ENCODE measurements at regions not wholly inside any gene's neighbourhood (a gene's known extent, or its start where the extent isn't known, plus 50 kb on each side); places are given as distances from the start of the nearest gene placed in this dataset.

DNA sequence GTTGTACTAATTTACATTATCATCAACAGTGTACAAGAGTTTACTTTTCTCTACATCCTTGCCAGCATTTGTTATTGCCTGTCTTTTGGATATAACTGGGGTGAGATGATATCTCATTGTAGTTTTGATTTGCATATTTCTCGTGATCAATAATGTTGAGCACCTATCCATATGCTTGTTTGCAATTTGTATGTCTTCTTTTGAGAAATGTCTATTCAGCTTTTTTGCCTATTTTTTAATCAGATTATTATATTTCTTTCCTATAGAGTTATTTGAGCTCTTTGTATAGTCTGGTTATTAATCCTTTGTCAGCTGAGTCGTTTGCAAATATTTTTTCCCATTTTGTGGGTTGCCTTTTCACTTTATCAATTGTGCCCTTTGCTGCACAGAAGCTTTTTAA lies 540.8 kb upstream of the SGO1 start:
- TF ChIP-seq ZC3H10 (CRISPR knock-in tag; IDR thresholded peaks at IDR 0.05) (no peak), ESRRG (CRISPR knock-in tag; IDR thresholded peaks at IDR 0.05) (no peak), RARB (CRISPR knock-in tag; IDR thresholded peaks at IDR 0.05) (no peak), ZNF565 (CRISPR knock-in tag; conservative IDR thresholded peaks at IDR 0.05; ENCODE audit: low read depth) (no peak), TCF4 (CRISPR knock-in tag; IDR thresholded peaks at IDR 0.05; ENCODE audit: borderline replicate concordance) (no peak), ZNF70 (CRISPR knock-in tag; IDR thresholded peaks at IDR 0.05) (no peak), TOX (CRISPR knock-in tag; IDR thresholded peaks at IDR 0.05; ENCODE audit: borderline replicate concordance) (no peak), PPARA (CRISPR knock-in tag; IDR thresholded peaks at IDR 0.05; ENCODE audit: borderline replicate concordance) (no peak), ZNF8 (CRISPR knock-in tag; IDR thresholded peaks at IDR 0.05) (no peak)
- TF ChIP-seq, protein P1, sequence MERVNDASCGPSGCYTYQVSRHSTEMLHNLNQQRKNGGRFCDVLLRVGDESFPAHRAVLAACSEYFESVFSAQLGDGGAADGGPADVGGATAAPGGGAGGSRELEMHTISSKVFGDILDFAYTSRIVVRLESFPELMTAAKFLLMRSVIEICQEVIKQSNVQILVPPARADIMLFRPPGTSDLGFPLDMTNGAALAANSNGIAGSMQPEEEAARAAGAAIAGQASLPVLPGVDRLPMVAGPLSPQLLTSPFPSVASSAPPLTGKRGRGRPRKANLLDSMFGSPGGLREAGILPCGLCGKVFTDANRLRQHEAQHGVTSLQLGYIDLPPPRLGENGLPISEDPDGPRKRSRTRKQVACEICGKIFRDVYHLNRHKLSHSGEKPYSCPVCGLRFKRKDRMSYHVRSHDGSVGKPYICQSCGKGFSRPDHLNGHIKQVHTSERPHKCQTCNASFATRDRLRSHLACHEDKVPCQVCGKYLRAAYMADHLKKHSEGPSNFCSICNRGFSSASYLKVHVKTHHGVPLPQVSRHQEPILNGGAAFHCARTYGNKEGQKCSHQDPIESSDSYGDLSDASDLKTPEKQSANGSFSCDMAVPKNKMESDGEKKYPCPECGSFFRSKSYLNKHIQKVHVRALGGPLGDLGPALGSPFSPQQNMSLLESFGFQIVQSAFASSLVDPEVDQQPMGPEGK (CRISPR knock-in tag; IDR thresholded peaks at IDR 0.05; ENCODE audit: borderline replicate concordance), result no peak
- TF ChIP-seq, protein P2, sequence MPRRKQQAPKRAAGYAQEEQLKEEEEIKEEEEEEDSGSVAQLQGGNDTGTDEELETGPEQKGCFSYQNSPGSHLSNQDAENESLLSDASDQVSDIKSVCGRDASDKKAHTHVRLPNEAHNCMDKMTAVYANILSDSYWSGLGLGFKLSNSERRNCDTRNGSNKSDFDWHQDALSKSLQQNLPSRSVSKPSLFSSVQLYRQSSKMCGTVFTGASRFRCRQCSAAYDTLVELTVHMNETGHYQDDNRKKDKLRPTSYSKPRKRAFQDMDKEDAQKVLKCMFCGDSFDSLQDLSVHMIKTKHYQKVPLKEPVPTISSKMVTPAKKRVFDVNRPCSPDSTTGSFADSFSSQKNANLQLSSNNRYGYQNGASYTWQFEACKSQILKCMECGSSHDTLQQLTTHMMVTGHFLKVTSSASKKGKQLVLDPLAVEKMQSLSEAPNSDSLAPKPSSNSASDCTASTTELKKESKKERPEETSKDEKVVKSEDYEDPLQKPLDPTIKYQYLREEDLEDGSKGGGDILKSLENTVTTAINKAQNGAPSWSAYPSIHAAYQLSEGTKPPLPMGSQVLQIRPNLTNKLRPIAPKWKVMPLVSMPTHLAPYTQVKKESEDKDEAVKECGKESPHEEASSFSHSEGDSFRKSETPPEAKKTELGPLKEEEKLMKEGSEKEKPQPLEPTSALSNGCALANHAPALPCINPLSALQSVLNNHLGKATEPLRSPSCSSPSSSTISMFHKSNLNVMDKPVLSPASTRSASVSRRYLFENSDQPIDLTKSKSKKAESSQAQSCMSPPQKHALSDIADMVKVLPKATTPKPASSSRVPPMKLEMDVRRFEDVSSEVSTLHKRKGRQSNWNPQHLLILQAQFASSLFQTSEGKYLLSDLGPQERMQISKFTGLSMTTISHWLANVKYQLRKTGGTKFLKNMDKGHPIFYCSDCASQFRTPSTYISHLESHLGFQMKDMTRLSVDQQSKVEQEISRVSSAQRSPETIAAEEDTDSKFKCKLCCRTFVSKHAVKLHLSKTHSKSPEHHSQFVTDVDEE (CRISPR knock-in tag; IDR thresholded peaks at IDR 0.05), result no peak

Data from SK-N-SH treated with all-trans-retinoic acid at 6 μM for 48 hours (cell line).